HG02642 (cell line): ENCODE measurements at regions not wholly inside any gene's neighbourhood (a gene's known extent, or its start where the extent isn't known, plus 50 kb on each side); places are given as distances from the start of the nearest gene placed in this dataset.
A peak's percentile ranks its signal among the peaks of the same experiment; 100 is the strongest.

Experiments used
- ATAC-seq: cut with Tn5 transposase; IDR thresholded peaks from one replicate; pipeline ENCODE4 v1.9.1; 2021; ENCODE audit warnings: mild to moderate bottlenecking; ENCODE audit not compliant: unreplicated experiment, poor library complexity

- no peak for ATAC-seq
These were observed 367.2 kb upstream of the KCNH7 start for GRCh38 chr2:163205589-163206254.

GRCh38 chr2:163200741-163201140 is 362.2 kb upstream of the KCNH7 start:
- no peak for ATAC-seq

- ATAC-seq, result no peak
These were observed 360.4 kb upstream of the KCNH7 start for GRCh38 chr2:163198972-163199371.

- no peak for ATAC-seq
These were observed 359.4 kb upstream of the KCNH7 start for GRCh38 chr2:163198007-163198406.

- no peak for ATAC-seq
These were observed 352.8 kb upstream of the KCNH7 start for GRCh38 chr2:163191372-163191771.

- ATAC-seq, result no peak
These were observed 349.6 kb upstream of the KCNH7 start for GRCh38 chr2:163187995-163188655.

- no peak for ATAC-seq
These were observed 348.6 kb upstream of the KCNH7 start for GRCh38 chr2:163187119-163187518.

- no peak for ATAC-seq
These were observed 346.6 kb upstream of the KCNH7 start for GRCh38 chr2:163185160-163185559.

- ATAC-seq, result peak; percentile 62
These were observed 344.3 kb upstream of the KCNH7 start for GRCh38 chr2:163182764-163183354.

GRCh38 chr2:163177592-163177991 is 339.0 kb upstream of the KCNH7 start:
- ATAC-seq, result no peak

GRCh38 chr2:163175294-163175693 is 336.7 kb upstream of the KCNH7 start:
- ATAC-seq, result no peak

GRCh38 chr2:163173591-163173990 is 335.0 kb upstream of the KCNH7 start:
- no peak for ATAC-seq

GRCh38 chr2:163171786-163172530 is 333.4 kb upstream of the KCNH7 start:
- no peak for ATAC-seq

GRCh38 chr2:163157891-163158496 is 319.4 kb upstream of the KCNH7 start:
- ATAC-seq, result no peak

- ATAC-seq, result no peak
These were observed 318.8 kb upstream of the KCNH7 start for GRCh38 chr2:163157411-163157810.

- ATAC-seq, result no peak
These were observed 317.4 kb upstream of the KCNH7 start for GRCh38 chr2:163155925-163156324.

- ATAC-seq, result peak; percentile 87
These were observed 316.8 kb upstream of the KCNH7 start for GRCh38 chr2:163155279-163155883.

GRCh38 chr2:163142618-163143017 is 304.1 kb upstream of the KCNH7 start:
- ATAC-seq, result no peak

- no peak for ATAC-seq
These were observed 300.4 kb upstream of the KCNH7 start for GRCh38 chr2:163138947-163139346.

GRCh38 chr2:163135256-163135655 is 296.7 kb upstream of the KCNH7 start:
- ATAC-seq, result no peak
